ENCODE measurements at regions not wholly inside any gene's neighbourhood (a gene's known extent, or its start where the extent isn't known, plus 50 kb on each side); places are given as distances from the start of the nearest gene placed in this dataset.

- DNase-seq (ENCODE audit: low read depth, low spot score): no peak
These were observed 389.8 kb downstream of the BCL11A start for GRCh38 chr2:60163691-60164090.

GRCh38 chr2:60159519-60159918, 393.9 kb downstream of the BCL11A start:
- DNase-seq (ENCODE audit: low read depth, low spot score): no peak

- no peak for DNase-seq (ENCODE audit: low read depth, low spot score)
These were observed 395.2 kb downstream of the BCL11A start for GRCh38 chr2:60158262-60158661.

GRCh38 chr2:60157283-60157682, 396.2 kb downstream of the BCL11A start:
- no peak for DNase-seq (ENCODE audit: low read depth, low spot score)

GRCh38 chr2:60154142-60154541, 399.3 kb downstream of the BCL11A start:
- no peak for DNase-seq (ENCODE audit: low read depth, low spot score)

- DNase-seq (ENCODE audit: low read depth, low spot score): peak; percentile 38
These were observed 401.1 kb downstream of the BCL11A start for GRCh38 chr2:60152226-60152833.

- DNase-seq (ENCODE audit: low read depth, low spot score): no peak
These were observed 404.3 kb downstream of the BCL11A start for GRCh38 chr2:60149176-60149575.

GRCh38 chr2:60148716-60149115, 404.7 kb downstream of the BCL11A start:
- no peak for DNase-seq (ENCODE audit: low read depth, low spot score)

- DNase-seq (ENCODE audit: low read depth, low spot score): peak; percentile 23
These were observed 413.3 kb downstream of the BCL11A start for GRCh38 chr2:60140185-60140584.

GRCh38 chr2:60136913-60137312, 416.5 kb downstream of the BCL11A start:
- DNase-seq (ENCODE audit: low read depth, low spot score): no peak

GRCh38 chr2:60127191-60127590, 426.3 kb downstream of the BCL11A start:
- DNase-seq (ENCODE audit: low read depth, low spot score): no peak

- DNase-seq (ENCODE audit: low read depth, low spot score): no peak
These were observed 427.6 kb downstream of the BCL11A start for GRCh38 chr2:60125611-60126426.

- no peak for DNase-seq (ENCODE audit: low read depth, low spot score)
These were observed 433.7 kb downstream of the BCL11A start for GRCh38 chr2:60119778-60120177.

- DNase-seq (ENCODE audit: low read depth, low spot score): no peak
These were observed 434.5 kb downstream of the BCL11A start for GRCh38 chr2:60118917-60119316.

- peak; percentile 4 for DNase-seq (ENCODE audit: low read depth, low spot score)
These were observed 435.4 kb downstream of the BCL11A start for GRCh38 chr2:60118061-60118460.

GRCh38 chr2:60116161-60116875, 437.1 kb downstream of the BCL11A start:
- no peak for DNase-seq (ENCODE audit: low read depth, low spot score)

GRCh38 chr2:60109744-60110143, 443.7 kb downstream of the BCL11A start:
- no peak for DNase-seq (ENCODE audit: low read depth, low spot score)

- DNase-seq (ENCODE audit: low read depth, low spot score): no peak
These were observed 446.5 kb downstream of the BCL11A start for GRCh38 chr2:60106836-60107529.

- DNase-seq (ENCODE audit: low read depth, low spot score): no peak
These were observed 447.5 kb downstream of the BCL11A start for GRCh38 chr2:60105906-60106305.

GRCh38 chr2:60104514-60105505, 448.6 kb downstream of the BCL11A start:
- peak; percentile 2 for DNase-seq (ENCODE audit: low read depth, low spot score)

GRCh38 chr2:60100034-60100433, 453.4 kb downstream of the BCL11A start:
- DNase-seq (ENCODE audit: low read depth, low spot score): no peak
